ENCODE measurements at regions not wholly inside any gene's neighbourhood (a gene's known extent, or its start where the extent isn't known, plus 50 kb on each side); places are given as distances from the start of the nearest gene placed in this dataset.

DNA sequence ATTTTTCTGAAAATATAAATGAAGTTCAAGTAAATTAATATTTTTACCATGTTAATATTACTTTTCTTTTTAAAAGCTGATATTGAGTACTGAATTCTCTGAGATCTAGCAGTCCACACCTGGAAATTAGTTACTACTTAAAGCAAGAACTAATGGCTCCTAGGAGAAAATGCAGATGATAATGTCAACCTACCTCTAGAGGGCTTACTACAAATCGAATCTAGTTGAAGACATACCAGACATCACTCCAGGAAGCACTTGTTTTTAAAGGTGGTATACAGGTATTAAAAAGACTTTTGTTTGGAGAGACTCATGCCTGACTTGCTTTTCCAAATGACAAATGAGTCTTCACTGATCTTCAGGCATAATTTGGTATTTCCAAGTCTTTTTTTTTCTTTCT lies 516.4 kb upstream of the BOD1L1 start:
- no peak for TF ChIP-seq EZH2phosphoT487 (IDR thresholded peaks at IDR 0.05; ENCODE audit: borderline replicate concordance, low read length)
- TF ChIP-seq, protein P1, sequence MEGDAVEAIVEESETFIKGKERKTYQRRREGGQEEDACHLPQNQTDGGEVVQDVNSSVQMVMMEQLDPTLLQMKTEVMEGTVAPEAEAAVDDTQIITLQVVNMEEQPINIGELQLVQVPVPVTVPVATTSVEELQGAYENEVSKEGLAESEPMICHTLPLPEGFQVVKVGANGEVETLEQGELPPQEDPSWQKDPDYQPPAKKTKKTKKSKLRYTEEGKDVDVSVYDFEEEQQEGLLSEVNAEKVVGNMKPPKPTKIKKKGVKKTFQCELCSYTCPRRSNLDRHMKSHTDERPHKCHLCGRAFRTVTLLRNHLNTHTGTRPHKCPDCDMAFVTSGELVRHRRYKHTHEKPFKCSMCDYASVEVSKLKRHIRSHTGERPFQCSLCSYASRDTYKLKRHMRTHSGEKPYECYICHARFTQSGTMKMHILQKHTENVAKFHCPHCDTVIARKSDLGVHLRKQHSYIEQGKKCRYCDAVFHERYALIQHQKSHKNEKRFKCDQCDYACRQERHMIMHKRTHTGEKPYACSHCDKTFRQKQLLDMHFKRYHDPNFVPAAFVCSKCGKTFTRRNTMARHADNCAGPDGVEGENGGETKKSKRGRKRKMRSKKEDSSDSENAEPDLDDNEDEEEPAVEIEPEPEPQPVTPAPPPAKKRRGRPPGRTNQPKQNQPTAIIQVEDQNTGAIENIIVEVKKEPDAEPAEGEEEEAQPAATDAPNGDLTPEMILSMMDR (IDR thresholded peaks at IDR 0.05; ENCODE audit: low read depth, low read length, poor library complexity, severe bottlenecking) = no peak

Measured in DOHH2 (cell line).